ENCODE measurements at regions not wholly inside any gene's neighbourhood (a gene's known extent, or its start where the extent isn't known, plus 50 kb on each side); places are given as distances from the start of the nearest gene placed in this dataset.

- TF ChIP-seq, protein P1, sequence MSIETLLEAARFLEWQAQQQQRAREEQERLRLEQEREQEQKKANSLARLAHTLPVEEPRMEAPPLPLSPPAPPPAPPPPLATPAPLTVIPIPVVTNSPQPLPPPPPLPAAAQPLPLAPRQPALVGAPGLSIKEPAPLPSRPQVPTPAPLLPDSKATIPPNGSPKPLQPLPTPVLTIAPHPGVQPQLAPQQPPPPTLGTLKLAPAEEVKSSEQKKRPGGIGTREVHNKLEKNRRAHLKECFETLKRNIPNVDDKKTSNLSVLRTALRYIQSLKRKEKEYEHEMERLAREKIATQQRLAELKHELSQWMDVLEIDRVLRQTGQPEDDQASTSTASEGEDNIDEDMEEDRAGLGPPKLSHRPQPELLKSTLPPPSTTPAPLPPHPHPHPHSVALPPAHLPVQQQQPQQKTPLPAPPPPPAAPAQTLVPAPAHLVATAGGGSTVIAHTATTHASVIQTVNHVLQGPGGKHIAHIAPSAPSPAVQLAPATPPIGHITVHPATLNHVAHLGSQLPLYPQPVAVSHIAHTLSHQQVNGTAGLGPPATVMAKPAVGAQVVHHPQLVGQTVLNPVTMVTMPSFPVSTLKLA (conservative IDR thresholded peaks at IDR 0.05) = no peak
- TF ChIP-seq CBX3 (IDR thresholded peaks at IDR 0.05; ENCODE audit: borderline replicate concordance in 1 of 2, low read length in 2 of 2) = peak in 1 of 2 experiments; percentile 59; a peak in 1 of 3 replicates
- peak; percentile 60; the same call in 1 of the 2 replicates for TF ChIP-seq CBX5 (IDR thresholded peaks at IDR 0.05; ENCODE audit: borderline replicate concordance, low read depth)
- TF ChIP-seq HDAC8 (tag; IDR thresholded peaks at IDR 0.05) = no peak
- no peak for TF ChIP-seq MYNN (IDR thresholded peaks at IDR 0.05)
- no peak for TF ChIP-seq MYNN (CRISPR knock-in tag; IDR thresholded peaks at IDR 0.05)
- no peak for TF ChIP-seq ADNP (tag; IDR thresholded peaks at IDR 0.05)
These were observed 529.4 kb upstream of the POT1 start (continued) for GRCh38 chr7:125459038-125459437.

DNA sequence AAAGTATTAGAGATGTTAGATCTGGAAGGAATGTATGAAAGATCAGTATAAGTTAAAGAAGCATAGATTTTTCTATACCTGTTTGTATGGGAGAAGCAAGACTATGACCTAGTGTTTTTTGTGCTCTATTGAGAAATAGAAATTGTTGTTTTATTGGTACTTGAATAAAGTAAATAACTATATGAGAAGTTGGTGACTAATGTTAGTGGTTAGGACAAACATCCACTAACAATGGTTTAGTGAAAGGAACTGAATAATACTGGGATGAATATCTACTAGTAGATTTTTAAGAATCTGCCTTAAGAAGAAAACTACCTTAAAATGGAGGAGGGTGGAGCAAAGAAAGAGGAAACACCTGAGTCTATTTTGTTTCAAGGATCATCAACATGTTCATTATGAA, 521.1 kb upstream of the POT1 start:
- no peak for ATAC-seq
- Histone ChIP-seq H3K4me1 (replicated peaks in 1 of 2; ENCODE audit: control insufficient read depth in 2 of 2, insufficient read depth in 2 of 2, low read length in 2 of 2) (no peaks in the 10 kb centered on the region), H3K27me3 (ENCODE audit: control insufficient read depth in 2 of 2, insufficient read depth in 2 of 2, low read length in 2 of 2) (no peaks in the 10 kb centered on the region), H3K4me2 (ENCODE audit: insufficient read depth, low read length) (no peak overlapping the region), H3K4me3 (no peak overlapping the region), H4K20me1 (replicated peaks; ENCODE audit: control insufficient read depth, insufficient read depth, low read length) (no peaks in the 10 kb centered on the region), H3K36me3 (ENCODE audit: control insufficient read depth, insufficient read depth, low read length) (no peaks in the 10 kb centered on the region), H3K27ac (ENCODE audit: extremely low read depth, low read depth, low read length) (no peak overlapping the region), H3K79me2 (ENCODE audit: control insufficient read depth, insufficient read depth, low read length) (no peaks in the 10 kb centered on the region), H2AFZ (ENCODE audit: low read depth, low read length) (no peak overlapping the region), H3K9me1 (ENCODE audit: control insufficient read depth, insufficient read depth, low read length) (no peaks in the 10 kb centered on the region), H3K9me3 (replicated peaks; ENCODE audit: control insufficient read depth, insufficient read depth, low read depth, low read length) (no peaks in the 10 kb centered on the region), H3K9ac (ENCODE audit: insufficient read depth in 1 of 2, low read depth in 2 of 2, low read length in 2 of 2) (no peak overlapping the region)
- in situ Hi-C loops (cut with MboI) = no loop called here
- no peak for TF ChIP-seq SMARCB1 (IDR thresholded peaks at IDR 0.05; ENCODE audit: insufficient read length, low read depth)
- TF ChIP-seq, protein P2, sequence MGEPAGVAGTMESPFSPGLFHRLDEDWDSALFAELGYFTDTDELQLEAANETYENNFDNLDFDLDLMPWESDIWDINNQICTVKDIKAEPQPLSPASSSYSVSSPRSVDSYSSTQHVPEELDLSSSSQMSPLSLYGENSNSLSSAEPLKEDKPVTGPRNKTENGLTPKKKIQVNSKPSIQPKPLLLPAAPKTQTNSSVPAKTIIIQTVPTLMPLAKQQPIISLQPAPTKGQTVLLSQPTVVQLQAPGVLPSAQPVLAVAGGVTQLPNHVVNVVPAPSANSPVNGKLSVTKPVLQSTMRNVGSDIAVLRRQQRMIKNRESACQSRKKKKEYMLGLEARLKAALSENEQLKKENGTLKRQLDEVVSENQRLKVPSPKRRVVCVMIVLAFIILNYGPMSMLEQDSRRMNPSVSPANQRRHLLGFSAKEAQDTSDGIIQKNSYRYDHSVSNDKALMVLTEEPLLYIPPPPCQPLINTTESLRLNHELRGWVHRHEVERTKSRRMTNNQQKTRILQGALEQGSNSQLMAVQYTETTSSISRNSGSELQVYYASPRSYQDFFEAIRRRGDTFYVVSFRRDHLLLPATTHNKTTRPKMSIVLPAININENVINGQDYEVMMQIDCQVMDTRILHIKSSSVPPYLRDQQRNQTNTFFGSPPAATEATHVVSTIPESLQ (CRISPR knock-in tag; IDR thresholded peaks at IDR 0.05) = no peak
- no peak for TF ChIP-seq C11orf30 (IDR thresholded peaks at IDR 0.05; ENCODE audit: low read depth)
- TF ChIP-seq BRD4 (IDR thresholded peaks at IDR 0.05) = no peak
- TF ChIP-seq, protein P3, sequence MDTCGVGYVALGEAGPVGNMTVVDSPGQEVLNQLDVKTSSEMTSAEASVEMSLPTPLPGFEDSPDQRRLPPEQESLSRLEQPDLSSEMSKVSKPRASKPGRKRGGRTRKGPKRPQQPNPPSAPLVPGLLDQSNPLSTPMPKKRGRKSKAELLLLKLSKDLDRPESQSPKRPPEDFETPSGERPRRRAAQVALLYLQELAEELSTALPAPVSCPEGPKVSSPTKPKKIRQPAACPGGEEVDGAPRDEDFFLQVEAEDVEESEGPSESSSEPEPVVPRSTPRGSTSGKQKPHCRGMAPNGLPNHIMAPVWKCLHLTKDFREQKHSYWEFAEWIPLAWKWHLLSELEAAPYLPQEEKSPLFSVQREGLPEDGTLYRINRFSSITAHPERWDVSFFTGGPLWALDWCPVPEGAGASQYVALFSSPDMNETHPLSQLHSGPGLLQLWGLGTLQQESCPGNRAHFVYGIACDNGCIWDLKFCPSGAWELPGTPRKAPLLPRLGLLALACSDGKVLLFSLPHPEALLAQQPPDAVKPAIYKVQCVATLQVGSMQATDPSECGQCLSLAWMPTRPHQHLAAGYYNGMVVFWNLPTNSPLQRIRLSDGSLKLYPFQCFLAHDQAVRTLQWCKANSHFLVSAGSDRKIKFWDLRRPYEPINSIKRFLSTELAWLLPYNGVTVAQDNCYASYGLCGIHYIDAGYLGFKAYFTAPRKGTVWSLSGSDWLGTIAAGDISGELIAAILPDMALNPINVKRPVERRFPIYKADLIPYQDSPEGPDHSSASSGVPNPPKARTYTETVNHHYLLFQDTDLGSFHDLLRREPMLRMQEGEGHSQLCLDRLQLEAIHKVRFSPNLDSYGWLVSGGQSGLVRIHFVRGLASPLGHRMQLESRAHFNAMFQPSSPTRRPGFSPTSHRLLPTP (IDR thresholded peaks at IDR 0.05; ENCODE audit: borderline replicate concordance, extremely low read depth, insufficient read length) = no peak
- ChIA-PET POLR2A (no interaction called here), CTCF (ENCODE audit: low intra/inter-chr PET ratio) (no interaction called here)
- FAIRE-seq = no peak
- no TSS peak for BruUV-seq (replicated peaks)
- intact Hi-C loops (cut with micrococcal nuclease) = no loop called here
- no peak for DNase-seq (ENCODE audit: extremely low read depth in 1 of 4, low spot score in 3 of 4)
